Activated T-helper 1 cell treated with Interleukin-2 at 50 U/mL for 16 hours (primary cell): ENCODE measurements at regions not wholly inside any gene's neighbourhood (a gene's known extent, or its start where the extent isn't known, plus 50 kb on each side); places are given as distances from the start of the nearest gene placed in this dataset.
"Not testable (repeated sequence)": the region's sequence is repeated elsewhere in the genome, so short reads cannot be mapped to it uniquely, and the experiment has no call there.

Source experiments
- DNase-seq: peaks from one replicate; pipeline ENCODE4 v3.0.0-alpha.2; 2020; ENCODE audit warnings: low read depth

DNA sequence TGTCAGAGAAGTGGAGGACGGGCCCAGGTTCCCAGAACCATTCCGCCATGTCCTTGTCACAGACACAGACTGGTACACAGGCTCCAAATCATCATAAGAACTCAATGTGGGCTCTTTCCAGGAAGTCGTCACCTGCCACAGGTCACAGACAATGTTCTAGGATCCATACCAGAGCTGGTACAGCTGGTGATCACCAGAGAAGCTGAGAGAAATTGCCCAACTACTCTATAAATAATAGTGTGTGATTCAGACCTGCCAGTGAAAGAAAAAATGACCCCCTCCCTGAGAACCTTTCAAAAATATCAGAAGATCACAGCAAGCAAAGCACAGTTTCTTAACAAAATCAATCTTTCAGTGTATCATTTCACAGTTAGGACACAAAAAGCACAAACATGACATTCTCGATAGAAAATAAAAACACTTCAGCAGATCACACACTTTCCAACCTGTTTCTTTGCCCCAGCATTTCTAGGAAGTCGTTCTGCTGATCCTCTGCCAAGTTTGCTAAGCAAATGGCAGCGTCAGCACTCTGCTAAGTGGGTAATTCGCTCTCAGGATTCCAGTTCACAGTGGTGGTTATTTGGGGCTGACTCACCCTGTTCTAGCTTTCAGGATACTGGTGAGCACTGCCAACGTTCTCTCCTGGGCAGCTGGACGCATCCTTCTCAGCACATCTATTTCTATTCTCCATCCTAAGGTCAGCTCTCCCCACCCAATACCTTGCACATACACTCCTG is 223.3 kb upstream of the SFSWAP start:
- DNase-seq, result no peak

DNA sequence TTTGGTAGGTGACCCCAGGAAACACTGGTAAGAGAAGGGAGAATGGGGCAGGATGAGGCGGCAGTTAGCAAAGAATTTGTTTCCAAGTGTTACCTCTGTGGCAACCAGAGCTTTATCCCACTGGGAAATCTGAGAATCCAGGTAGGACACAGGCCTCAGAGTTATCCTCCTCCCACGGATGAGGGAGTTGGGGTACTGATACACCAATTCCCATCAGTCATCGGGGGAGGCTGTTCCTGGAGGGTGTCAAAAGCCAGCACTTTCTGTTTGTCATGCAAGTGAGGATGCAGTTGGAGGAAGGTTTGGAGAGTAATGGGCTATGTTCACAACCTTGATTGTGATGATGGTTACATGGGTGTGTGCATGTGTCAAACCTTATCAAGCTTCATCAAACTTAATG is 221.2 kb upstream of the SFSWAP start:
- DNase-seq, result no peak

GRCh38 chr12:131491155-131491554 is 219.7 kb upstream of the SFSWAP start:
- no peak for DNase-seq

- no peak for DNase-seq
These were observed 218.9 kb upstream of the SFSWAP start for GRCh38 chr12:131491916-131492490.

DNA sequence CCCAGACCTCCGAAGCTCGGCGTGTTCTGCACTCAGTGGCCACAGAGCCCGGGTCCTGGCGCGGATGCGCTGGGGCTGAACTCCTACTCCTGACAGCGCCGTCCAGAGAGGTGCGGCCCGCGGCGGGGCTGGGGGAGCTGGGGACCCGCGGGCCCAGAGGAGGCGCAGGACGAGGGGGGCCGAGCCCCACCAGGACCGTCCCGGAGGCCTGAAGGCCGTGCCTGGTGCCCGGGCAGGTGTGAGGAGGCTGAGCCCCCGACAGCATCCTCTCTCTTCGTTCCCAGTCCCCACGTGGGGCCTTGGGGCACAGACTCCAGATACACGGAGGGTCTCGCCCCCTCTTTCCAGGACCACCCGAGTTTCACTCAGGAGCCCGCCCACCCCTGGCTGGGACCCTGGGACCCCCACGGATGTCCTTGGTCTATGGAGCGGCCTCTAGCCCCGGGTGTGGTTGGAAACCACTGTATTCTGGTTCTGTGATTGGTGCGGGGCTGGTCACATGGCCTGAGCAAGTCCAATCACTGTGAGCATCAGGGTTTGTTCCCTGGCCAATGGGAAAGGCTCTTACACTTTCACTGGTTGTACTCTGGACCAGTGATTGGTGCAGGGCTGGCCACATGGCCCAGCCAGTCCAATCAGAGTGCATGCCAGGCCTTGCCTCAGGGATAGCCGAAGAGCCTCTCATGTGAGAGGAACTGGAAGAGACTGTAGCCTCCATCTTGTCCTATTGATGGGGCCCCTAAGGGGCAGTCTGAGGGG is 217.6 kb upstream of the SFSWAP start:
- DNase-seq, result no peak

DNA sequence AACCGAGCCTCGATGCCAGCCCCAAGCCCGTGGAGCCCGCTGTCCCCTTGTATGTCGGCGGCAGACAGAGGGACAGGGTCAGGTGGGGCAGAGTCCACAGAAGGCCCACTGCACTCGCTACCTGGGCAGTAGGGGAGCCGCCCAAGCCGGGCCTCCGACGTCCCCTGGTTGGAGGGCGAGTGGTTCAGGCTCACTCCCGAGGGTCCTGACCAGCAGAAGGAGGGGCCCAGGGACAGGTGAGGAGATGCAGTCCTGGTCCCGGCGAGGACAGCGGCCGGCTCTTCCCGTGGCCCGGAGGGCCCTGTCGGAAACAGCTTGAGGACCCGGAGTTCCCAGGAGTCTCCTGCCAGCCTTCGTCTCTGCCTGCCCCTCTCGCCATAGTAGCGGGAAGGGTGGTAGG is 216.7 kb upstream of the SFSWAP start:
- no peak for DNase-seq

DNA sequence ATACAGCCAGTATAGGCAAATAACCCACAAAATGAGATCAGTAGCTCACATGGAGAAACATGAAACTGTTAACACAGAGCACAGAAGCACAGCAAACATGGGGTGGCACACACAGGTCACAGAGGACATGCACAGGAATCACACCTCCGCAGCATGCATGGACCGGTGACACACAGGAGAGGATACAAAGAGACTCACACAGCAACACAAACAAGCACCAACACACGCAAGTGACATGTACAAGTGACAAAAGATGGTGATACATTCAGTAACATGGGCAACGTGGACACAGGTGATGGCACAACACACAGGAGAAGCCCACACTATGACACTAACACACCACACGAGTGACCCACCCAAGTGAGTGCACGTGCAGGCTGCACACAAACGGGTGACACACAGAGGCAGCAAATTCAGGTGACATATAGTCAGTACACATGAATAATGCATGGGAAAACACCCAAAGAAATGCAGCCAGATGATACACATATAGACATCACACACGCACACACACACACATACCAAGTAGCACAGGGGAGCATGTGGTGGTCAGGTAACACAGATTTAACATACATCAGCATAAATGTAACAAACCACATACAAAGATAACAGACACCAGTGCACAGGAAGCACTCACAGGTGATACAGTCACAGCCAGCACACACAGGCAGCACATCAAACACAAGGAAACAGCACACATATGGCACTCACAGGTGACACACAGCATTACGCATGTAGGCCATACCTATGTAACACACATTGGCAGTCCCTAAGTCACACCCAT is 216.0 kb upstream of the SFSWAP start:
- DNase-seq, result no peak

DNA sequence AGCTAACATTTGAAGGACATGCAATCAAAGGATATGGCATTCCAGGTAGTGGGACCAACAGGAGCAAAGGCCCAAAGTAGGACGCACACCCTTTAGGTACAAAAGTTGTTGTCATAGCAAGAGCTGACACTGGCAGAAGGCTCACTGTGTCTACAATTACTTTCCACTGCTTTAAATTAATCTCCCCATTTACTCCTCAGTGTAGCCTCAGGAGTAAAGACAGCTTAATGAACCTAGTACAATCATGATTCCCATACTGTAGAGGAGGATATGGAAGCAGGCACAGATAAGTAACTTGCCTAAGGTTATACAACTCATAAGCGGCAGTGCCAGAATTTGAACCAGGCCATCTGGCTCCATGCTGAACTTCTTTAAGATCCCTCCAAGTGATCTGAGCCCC is 212.9 kb upstream of the SFSWAP start:
- no peak for DNase-seq

- no peak for DNase-seq
These were observed 211.6 kb upstream of the SFSWAP start for GRCh38 chr12:131499160-131499863.

DNA sequence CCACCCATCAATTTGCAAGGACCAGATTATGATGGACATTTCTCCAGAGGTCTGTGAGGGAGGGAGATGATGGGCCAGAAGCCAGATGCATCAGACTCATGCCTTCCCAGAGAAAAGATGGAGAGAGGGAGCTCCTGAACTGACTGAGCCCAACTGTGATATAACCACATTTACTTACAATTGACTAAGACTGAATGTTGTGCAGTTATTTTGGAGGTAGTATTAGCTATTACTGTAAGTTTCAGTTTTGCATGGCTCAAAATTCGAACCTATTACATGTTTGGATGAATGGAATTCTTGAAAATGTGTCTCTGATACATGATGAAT is 211.1 kb upstream of the SFSWAP start:
- DNase-seq, result no peak

DNA sequence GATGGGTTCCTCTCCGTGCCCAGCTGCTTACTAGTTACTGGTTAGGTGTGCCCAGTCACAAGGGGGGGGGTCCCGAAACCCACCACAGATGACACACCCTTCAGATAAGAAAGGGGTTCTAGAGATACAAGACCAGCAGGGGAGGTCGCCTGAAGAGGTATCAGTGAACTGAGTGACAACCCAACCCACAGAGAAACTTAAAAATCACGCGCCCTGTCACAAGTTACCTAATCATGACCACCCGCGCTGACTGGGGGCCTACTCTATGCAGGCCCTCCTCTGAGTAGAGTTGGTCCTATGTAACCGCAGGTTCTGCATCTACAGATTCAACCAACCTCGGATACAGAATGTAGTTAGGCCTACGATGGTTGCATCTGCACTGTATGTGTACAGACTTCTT is 210.3 kb upstream of the SFSWAP start:
- DNase-seq, result no peak

GRCh38 chr12:131505561-131505960 is 205.3 kb upstream of the SFSWAP start:
- DNase-seq, result no peak

GRCh38 chr12:131506426-131506825 is 204.5 kb upstream of the SFSWAP start:
- DNase-seq, result no peak

- DNase-seq, result no peak
These were observed 203.8 kb upstream of the SFSWAP start for GRCh38 chr12:131507094-131507493.

DNA sequence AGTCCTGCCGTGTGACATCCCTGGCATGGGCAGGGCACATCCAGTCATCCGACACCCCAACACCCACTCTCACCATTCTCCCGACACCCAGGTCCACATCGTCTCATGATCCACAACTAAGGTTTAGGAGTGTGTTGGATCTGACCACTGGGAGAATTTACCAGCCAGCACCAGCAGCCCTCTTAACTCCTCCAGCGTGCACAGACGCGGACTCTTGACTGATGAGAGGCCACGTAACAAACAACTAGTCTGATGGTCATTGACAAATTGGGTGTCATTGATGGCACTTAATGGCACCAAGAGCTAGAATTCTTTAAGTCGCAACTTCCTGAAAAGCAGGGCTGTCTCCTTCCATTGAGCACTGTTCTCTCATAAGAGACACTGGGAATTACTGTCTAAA is 203.0 kb upstream of the SFSWAP start:
- DNase-seq, result no peak

- DNase-seq, result no peak
These were observed 201.2 kb upstream of the SFSWAP start for GRCh38 chr12:131509701-131510100.

DNA sequence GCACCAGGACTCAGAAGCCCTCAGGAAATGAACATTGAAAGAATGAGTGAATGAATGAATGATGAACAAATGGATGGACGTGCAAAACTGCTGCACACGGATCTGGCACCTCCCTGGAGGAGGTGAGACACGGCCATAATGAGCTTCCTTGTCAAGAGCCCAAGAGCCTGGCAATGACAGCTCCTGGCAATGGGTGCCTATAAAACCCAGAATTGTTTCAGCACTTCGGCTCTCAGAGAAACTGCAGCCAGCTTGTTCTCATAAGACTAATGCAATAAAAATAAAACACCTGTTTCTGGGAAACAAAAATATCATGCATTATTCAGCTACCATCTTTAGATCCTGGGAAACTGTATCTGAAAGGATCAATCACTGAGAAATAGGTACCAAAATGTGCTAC is 200.5 kb upstream of the SFSWAP start:
- DNase-seq, result no peak

DNA sequence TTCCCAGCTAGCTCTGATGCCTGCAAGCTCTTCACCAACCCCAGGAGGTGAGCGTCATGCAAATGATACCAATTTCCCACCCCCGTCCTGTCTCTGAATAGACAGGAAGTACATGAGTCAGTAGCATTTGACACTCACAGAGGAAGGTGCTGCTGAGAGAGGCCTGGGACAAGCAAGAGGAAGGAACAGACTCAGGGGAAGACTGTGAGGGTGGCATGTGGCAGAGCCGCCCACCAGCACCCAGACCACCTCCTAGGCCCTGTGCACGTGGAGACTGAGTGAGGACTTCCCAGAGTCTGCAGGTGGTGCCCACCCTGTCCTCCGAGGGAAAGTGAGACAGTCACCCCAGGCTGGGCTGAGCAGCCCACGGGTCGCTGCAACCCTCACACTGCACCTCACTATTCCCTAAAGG is 199.5 kb upstream of the SFSWAP start:
- DNase-seq, result peak; percentile 11

GRCh38 chr12:131511803-131512561 is 198.9 kb upstream of the SFSWAP start:
- no peak for DNase-seq

DNA sequence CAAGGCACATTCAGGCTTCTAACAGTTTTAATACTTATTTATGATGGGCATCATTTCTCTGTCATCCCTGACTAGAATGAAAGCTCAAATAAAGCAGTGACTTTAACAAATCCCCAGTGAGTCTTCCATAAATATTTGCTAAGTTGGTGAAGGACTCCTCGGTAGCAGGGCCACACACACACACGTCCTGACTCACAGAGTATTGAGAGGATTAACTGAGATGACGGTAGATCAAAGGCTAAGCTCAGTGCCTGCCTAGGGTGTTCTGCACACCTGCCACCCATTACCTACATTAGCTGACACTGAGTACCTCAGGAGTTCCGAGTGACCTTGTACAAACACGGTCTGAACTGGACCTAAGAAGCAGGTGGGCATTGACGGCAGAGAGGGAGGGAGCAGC is 197.3 kb upstream of the SFSWAP start:
- no peak for DNase-seq

GRCh38 chr12:131520553-131520952 is 190.3 kb upstream of the SFSWAP start:
- DNase-seq, result not testable (repeated sequence)
